ENCODE measurements at regions not wholly inside any gene's neighbourhood (a gene's known extent, or its start where the extent isn't known, plus 50 kb on each side); places are given as distances from the start of the nearest gene placed in this dataset.

DNA sequence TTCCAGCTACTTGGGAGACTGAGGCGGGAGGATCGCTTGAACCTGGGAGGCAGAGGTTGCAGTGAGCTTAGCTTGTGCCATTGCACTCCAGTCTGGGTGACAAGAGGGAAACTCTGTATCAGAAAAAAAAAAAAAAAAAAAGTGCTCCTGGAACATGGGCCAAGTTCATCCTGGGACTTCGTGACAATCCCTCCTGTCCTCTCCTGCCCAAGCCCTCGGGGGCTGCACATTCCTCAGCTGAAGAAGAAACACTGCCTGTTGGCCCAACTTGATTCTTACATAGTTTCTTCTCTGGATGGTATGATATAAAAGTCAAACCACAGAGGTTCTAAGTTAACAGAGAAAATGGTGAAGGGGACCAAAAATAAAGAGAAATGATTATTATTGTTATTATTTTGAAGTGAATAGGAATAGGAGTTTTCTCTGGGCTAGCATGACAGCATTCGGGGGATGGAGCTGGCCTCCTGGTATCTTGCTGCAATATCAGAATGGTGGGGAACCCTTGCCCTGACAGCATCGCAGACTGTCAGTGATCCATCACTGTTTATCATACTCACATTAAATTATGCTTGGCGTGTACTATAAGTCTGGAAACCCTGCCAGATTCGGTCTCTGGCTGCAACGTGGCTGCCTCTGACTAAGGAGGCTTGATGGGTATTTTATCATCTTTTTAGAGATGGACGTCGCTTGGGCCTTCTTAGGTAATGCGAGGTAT is 113.7 kb upstream of the OXGR1 start:
- TF ChIP-seq, protein P1, sequence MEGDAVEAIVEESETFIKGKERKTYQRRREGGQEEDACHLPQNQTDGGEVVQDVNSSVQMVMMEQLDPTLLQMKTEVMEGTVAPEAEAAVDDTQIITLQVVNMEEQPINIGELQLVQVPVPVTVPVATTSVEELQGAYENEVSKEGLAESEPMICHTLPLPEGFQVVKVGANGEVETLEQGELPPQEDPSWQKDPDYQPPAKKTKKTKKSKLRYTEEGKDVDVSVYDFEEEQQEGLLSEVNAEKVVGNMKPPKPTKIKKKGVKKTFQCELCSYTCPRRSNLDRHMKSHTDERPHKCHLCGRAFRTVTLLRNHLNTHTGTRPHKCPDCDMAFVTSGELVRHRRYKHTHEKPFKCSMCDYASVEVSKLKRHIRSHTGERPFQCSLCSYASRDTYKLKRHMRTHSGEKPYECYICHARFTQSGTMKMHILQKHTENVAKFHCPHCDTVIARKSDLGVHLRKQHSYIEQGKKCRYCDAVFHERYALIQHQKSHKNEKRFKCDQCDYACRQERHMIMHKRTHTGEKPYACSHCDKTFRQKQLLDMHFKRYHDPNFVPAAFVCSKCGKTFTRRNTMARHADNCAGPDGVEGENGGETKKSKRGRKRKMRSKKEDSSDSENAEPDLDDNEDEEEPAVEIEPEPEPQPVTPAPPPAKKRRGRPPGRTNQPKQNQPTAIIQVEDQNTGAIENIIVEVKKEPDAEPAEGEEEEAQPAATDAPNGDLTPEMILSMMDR (IDR thresholded peaks at IDR 0.05 in 2 of 3, conservative IDR thresholded peaks at IDR 0.05 in 1 of 3; ENCODE audit: borderline replicate concordance in 1 of 3, insufficient read depth in 1 of 3, low read depth in 2 of 3, low read length in 2 of 3) = no peak
- TF ChIP-seq POLR2A (IDR thresholded peaks at IDR 0.05; ENCODE audit: borderline replicate concordance, extremely low read depth, insufficient read depth, insufficient read length) (no peak), SP1 (IDR thresholded peaks at IDR 0.05; ENCODE audit: low read depth) (no peak), EZH2phosphoT487 (IDR thresholded peaks at IDR 0.05; ENCODE audit: borderline replicate concordance) (no peak), POLR2AphosphoS5 (IDR thresholded peaks at IDR 0.05; ENCODE audit: low read depth, low read length) (no peak), ZBTB33 (IDR thresholded peaks at IDR 0.05; ENCODE audit: extremely low read depth, insufficient replicate concordance, low read length) (no peak), MAX (IDR thresholded peaks at IDR 0.05) (no peak), SIN3A (IDR thresholded peaks at IDR 0.05; ENCODE audit: low read depth) (no peak), EGR1 (IDR thresholded peaks at IDR 0.05; ENCODE audit: low read depth) (no peak), EZH2 (IDR thresholded peaks at IDR 0.05) (no peak)
- TF ChIP-seq, protein P2, sequence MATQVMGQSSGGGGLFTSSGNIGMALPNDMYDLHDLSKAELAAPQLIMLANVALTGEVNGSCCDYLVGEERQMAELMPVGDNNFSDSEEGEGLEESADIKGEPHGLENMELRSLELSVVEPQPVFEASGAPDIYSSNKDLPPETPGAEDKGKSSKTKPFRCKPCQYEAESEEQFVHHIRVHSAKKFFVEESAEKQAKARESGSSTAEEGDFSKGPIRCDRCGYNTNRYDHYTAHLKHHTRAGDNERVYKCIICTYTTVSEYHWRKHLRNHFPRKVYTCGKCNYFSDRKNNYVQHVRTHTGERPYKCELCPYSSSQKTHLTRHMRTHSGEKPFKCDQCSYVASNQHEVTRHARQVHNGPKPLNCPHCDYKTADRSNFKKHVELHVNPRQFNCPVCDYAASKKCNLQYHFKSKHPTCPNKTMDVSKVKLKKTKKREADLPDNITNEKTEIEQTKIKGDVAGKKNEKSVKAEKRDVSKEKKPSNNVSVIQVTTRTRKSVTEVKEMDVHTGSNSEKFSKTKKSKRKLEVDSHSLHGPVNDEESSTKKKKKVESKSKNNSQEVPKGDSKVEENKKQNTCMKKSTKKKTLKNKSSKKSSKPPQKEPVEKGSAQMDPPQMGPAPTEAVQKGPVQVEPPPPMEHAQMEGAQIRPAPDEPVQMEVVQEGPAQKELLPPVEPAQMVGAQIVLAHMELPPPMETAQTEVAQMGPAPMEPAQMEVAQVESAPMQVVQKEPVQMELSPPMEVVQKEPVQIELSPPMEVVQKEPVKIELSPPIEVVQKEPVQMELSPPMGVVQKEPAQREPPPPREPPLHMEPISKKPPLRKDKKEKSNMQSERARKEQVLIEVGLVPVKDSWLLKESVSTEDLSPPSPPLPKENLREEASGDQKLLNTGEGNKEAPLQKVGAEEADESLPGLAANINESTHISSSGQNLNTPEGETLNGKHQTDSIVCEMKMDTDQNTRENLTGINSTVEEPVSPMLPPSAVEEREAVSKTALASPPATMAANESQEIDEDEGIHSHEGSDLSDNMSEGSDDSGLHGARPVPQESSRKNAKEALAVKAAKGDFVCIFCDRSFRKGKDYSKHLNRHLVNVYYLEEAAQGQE (IDR thresholded peaks at IDR 0.05; ENCODE audit: low read depth) = no peak
